Activated T-helper 1 cell treated with anti-CD3 and anti-CD28 coated beads, Interleukin-12 subunit alpha, Interleukin-12 subunit beta, Interleukin-2, Interleukin-4 antibody, amounts not matched to agents 30 ng/mL and 10 ng/mL and 1 ng/mL, durations not matched to agents 14 hours and 24 hours and 36 hours (primary cell): ENCODE measurements at regions not wholly inside any gene's neighbourhood (a gene's known extent, or its start where the extent isn't known, plus 50 kb on each side); places are given as distances from the start of the nearest gene placed in this dataset.

ENCODE experiments used
- DNase-seq: peaks from one replicate; pipeline ENCODE4 v3.0.0; 2021; ENCODE audit warnings: low spot score
- H3K27ac Mint-ChIP-seq: one replicate; pipeline ENCODE4 v1.8.0; 2021; ENCODE audit warnings: mild to moderate bottlenecking, mixed read lengths
- H3K27me3 Mint-ChIP-seq: one replicate; pipeline ENCODE4 v1.8.0; 2022; ENCODE audit warnings: mild to moderate bottlenecking, moderate library complexity, mixed read lengths; ENCODE audit not compliant: insufficient read depth
- H3K36me3 Mint-ChIP-seq: one replicate; pipeline ENCODE4 v1.8.0; 2021; ENCODE audit warnings: low read depth, mixed read lengths
- H3K4me1 Mint-ChIP-seq: one replicate; pipeline ENCODE4 v1.8.0; 2021; ENCODE audit warnings: low read depth, mixed read lengths
- H3K4me3 Mint-ChIP-seq: one replicate; pipeline ENCODE4 v1.8.0; 2021; ENCODE audit warnings: mild to moderate bottlenecking, moderate library complexity, mixed read lengths
- H3K9me3 Mint-ChIP-seq: one replicate; pipeline ENCODE4 v1.8.0; 2021; ENCODE audit warnings: mixed read lengths
- intact Hi-C: fragments of 100-400 bp; cut with micrococcal nuclease; formaldehyde crosslinking; loops from one replicate; pipeline ENCODE4 v1.15.1; 2024

GRCh38 chr14:49527221-49527620 lies 59.0 kb downstream of the RPS29 start:
- Mint-ChIP-seq H3K4me1 (no peaks in the 10 kb centered on the region), H3K27me3 (peaks cover 4% of the 10 kb centered on the region), H3K9me3 (peaks cover 1% of the 10 kb centered on the region), H3K4me3 (no peak overlapping the region), H3K27ac (no peak overlapping the region), H3K36me3 (no peaks in the 10 kb centered on the region)
- intact Hi-C loops, result no loop called here
- DNase-seq, result no peak

- H3K4me3 Mint-ChIP-seq, result no peak overlapping the region
- H3K36me3 Mint-ChIP-seq, result no peaks in the 10 kb centered on the region
- peaks cover 4% of the 10 kb centered on the region for H3K27me3 Mint-ChIP-seq
- DNase-seq, result no peak
- H3K27ac Mint-ChIP-seq, result no peak overlapping the region
- no peaks in the 10 kb centered on the region for H3K9me3 Mint-ChIP-seq
- no peaks in the 10 kb centered on the region for H3K4me1 Mint-ChIP-seq
- intact Hi-C loops, result no loop called here
Observed at GRCh38 chr14:49526101-49526500, 60.1 kb downstream of the RPS29 start.

- no peaks in the 10 kb centered on the region for H3K27me3 Mint-ChIP-seq
- H3K27ac Mint-ChIP-seq, result no peak overlapping the region
Observed at GRCh38 chr14:49516286-49516685, 69.9 kb downstream of the RPS29 start.

GRCh38 chr14:49512571-49512970 lies 73.6 kb downstream of the RPS29 start:
- H3K36me3 Mint-ChIP-seq, result no peaks in the 10 kb centered on the region
- H3K27ac Mint-ChIP-seq, result no peak overlapping the region
- no peak overlapping the region for H3K4me3 Mint-ChIP-seq
- H3K9me3 Mint-ChIP-seq, result no peaks in the 10 kb centered on the region
- no peak for DNase-seq
- H3K4me1 Mint-ChIP-seq, result no peaks in the 10 kb centered on the region
- intact Hi-C loops, result no loop called here
- no peaks in the 10 kb centered on the region for H3K27me3 Mint-ChIP-seq

More at GRCh38 chr14:49516286-49516685, 69.9 kb downstream of the RPS29 start:
- DNase-seq, result no peak
- Mint-ChIP-seq H3K4me3 (no peak overlapping the region), H3K4me1 (no peaks in the 10 kb centered on the region), H3K9me3 (no peaks in the 10 kb centered on the region), H3K36me3 (no peaks in the 10 kb centered on the region)
- intact Hi-C loops, result no loop called here

GRCh38 chr14:49512147-49512551 lies 74.0 kb downstream of the RPS29 start:
- DNase-seq, result no peak
- no peak overlapping the region for H3K4me3 Mint-ChIP-seq
- no peaks in the 10 kb centered on the region for H3K36me3 Mint-ChIP-seq
- intact Hi-C loops, result no loop called here
- no peaks in the 10 kb centered on the region for H3K4me1 Mint-ChIP-seq
- no peaks in the 10 kb centered on the region for H3K9me3 Mint-ChIP-seq
- peaks cover 1% of the 10 kb centered on the region for H3K27me3 Mint-ChIP-seq
- H3K27ac Mint-ChIP-seq, result no peak overlapping the region

- Mint-ChIP-seq H3K27me3 (peaks cover 8% of the 10 kb centered on the region), H3K4me3 (no peak overlapping the region)
- intact Hi-C loops, result no loop called here
Observed at GRCh38 chr14:49508124-49508523, 78.1 kb downstream of the RPS29 start.

GRCh38 chr14:49506650-49507049 lies 79.5 kb downstream of the RPS29 start:
- H3K4me1 Mint-ChIP-seq, result no peaks in the 10 kb centered on the region
- H3K27me3 Mint-ChIP-seq, result peaks cover 8% of the 10 kb centered on the region
- H3K4me3 Mint-ChIP-seq, result no peak overlapping the region
- DNase-seq, result no peak
- no peaks in the 10 kb centered on the region for H3K9me3 Mint-ChIP-seq
- no peaks in the 10 kb centered on the region for H3K36me3 Mint-ChIP-seq
- intact Hi-C loops, result no loop called here
- no peak overlapping the region for H3K27ac Mint-ChIP-seq

More at GRCh38 chr14:49508124-49508523, 78.1 kb downstream of the RPS29 start:
- Mint-ChIP-seq H3K36me3 (no peaks in the 10 kb centered on the region), H3K4me1 (no peaks in the 10 kb centered on the region), H3K9me3 (no peaks in the 10 kb centered on the region), H3K27ac (no peak overlapping the region)
- no peak for DNase-seq

- H3K27ac Mint-ChIP-seq, result no peak overlapping the region
- H3K36me3 Mint-ChIP-seq, result no peaks in the 10 kb centered on the region
- H3K4me1 Mint-ChIP-seq, result no peaks in the 10 kb centered on the region
- intact Hi-C loops, result no loop called here
- peaks cover 16% of the 10 kb centered on the region for H3K27me3 Mint-ChIP-seq
- H3K9me3 Mint-ChIP-seq, result no peaks in the 10 kb centered on the region
- no peak overlapping the region for H3K4me3 Mint-ChIP-seq
- DNase-seq, result no peak
Observed at GRCh38 chr14:49505041-49505766, 81.0 kb downstream of the RPS29 start.

- no peaks in the 10 kb centered on the region for H3K36me3 Mint-ChIP-seq
- peaks cover 15% of the 10 kb centered on the region for H3K27me3 Mint-ChIP-seq
- intact Hi-C loops, result loop anchor here (1.0 kb wide), 1 partner anchor 37 kb away; no protein-coding TSS in a partner anchor
- H3K4me3 Mint-ChIP-seq, result no peak overlapping the region
- no peaks in the 10 kb centered on the region for H3K9me3 Mint-ChIP-seq
- DNase-seq, result peak; percentile 2
- H3K4me1 Mint-ChIP-seq, result no peaks in the 10 kb centered on the region
- H3K27ac Mint-ChIP-seq, result no peak overlapping the region
Observed at GRCh38 chr14:49497725-49498348, 88.3 kb downstream of the RPS29 start.

- no peak overlapping the region for H3K27ac Mint-ChIP-seq
- H3K4me3 Mint-ChIP-seq, result no peak overlapping the region
- peaks cover 15% of the 10 kb centered on the region for H3K27me3 Mint-ChIP-seq
- H3K36me3 Mint-ChIP-seq, result no peaks in the 10 kb centered on the region
- no peak for DNase-seq
- H3K4me1 Mint-ChIP-seq, result no peaks in the 10 kb centered on the region
- no peaks in the 10 kb centered on the region for H3K9me3 Mint-ChIP-seq
- intact Hi-C loops, result loop anchor here (1.0 kb wide), 1 partner anchor 36 kb away; no protein-coding TSS in a partner anchor
Observed at GRCh38 chr14:49497267-49497666, 88.9 kb downstream of the RPS29 start.

GRCh38 chr14:49494836-49495235 lies 91.3 kb downstream of the RPS29 start:
- Mint-ChIP-seq H3K4me1 (no peaks in the 10 kb centered on the region), H3K9me3 (no peaks in the 10 kb centered on the region), H3K4me3 (no peak overlapping the region), H3K27me3 (peaks cover 5% of the 10 kb centered on the region), H3K27ac (no peak overlapping the region), H3K36me3 (no peaks in the 10 kb centered on the region)
- DNase-seq, result no peak
- intact Hi-C loops, result no loop called here

- no peaks in the 10 kb centered on the region for H3K36me3 Mint-ChIP-seq
- H3K27me3 Mint-ChIP-seq, result peaks cover 10% of the 10 kb centered on the region
- H3K4me1 Mint-ChIP-seq, result no peaks in the 10 kb centered on the region
- intact Hi-C loops, result no loop called here
- no peak overlapping the region for H3K4me3 Mint-ChIP-seq
- DNase-seq, result no peak
- no peaks in the 10 kb centered on the region for H3K9me3 Mint-ChIP-seq
- no peak overlapping the region for H3K27ac Mint-ChIP-seq
Observed at GRCh38 chr14:49493557-49493956, 92.6 kb downstream of the RPS29 start.

GRCh38 chr14:49492151-49492550 lies 94.0 kb downstream of the RPS29 start:
- no peak for DNase-seq
- no peaks in the 10 kb centered on the region for H3K9me3 Mint-ChIP-seq
- H3K27ac Mint-ChIP-seq, result no peak overlapping the region
- H3K4me3 Mint-ChIP-seq, result no peak overlapping the region
- H3K4me1 Mint-ChIP-seq, result no peaks in the 10 kb centered on the region
- intact Hi-C loops, result no loop called here
- H3K27me3 Mint-ChIP-seq, result peaks cover 16% of the 10 kb centered on the region
- H3K36me3 Mint-ChIP-seq, result no peaks in the 10 kb centered on the region
